Ovary (tissue), 3 donors: ENCODE measurements at regions not wholly inside any gene's neighbourhood (a gene's known extent, or its start where the extent isn't known, plus 50 kb on each side); places are given as distances from the start of the nearest gene placed in this dataset.

ENCODE experiments used
- CTCF ChIP-seq, 3 donors: fragments of 450-650 bp in 2 of 3; fragments of 200-600 bp in 1 of 3; IDR thresholded peaks; one replicate each; pipeline versions ENCODE4 v1.5.1 to v1.8.0; 2016 to 2022; ENCODE audit warnings: antibody characterized with exemption in 3 of 3, mild to moderate bottlenecking in 1 of 3
- EP300 ChIP-seq: sonication (generic); formaldehyde crosslinking; IDR thresholded peaks from one replicate; pipeline ENCODE4 v1.6.1; 2017; ENCODE audit warnings: antibody characterized with exemption
- POLR2A ChIP-seq: fragments of 450-650 bp; IDR thresholded peaks from one replicate; pipeline ENCODE4 v1.6.1; 2017; ENCODE audit warnings: antibody characterized with exemption, mild to moderate bottlenecking, moderate library complexity
- donor health status: DM: no; HTN: no; CAD: no.

- TF ChIP-seq CTCF (IDR thresholded peaks at IDR 0.05) (no peak), POLR2A (no peak), EP300 (no peak)
Measured at GRCh38 chr1:212519131-212519530, 86.4 kb downstream of the NENF start.
